Lung (tissue), 11 donors: ENCODE measurements at regions not wholly inside any gene's neighbourhood (a gene's known extent, or its start where the extent isn't known, plus 50 kb on each side); places are given as distances from the start of the nearest gene placed in this dataset.

Source experiments
- ATAC-seq: fragments of 200-7000 bp; cut with Tn5 transposase; one replicate; pipeline ENCODE4 v1.9.1; 2020; ENCODE audit warnings: moderate number of reproducible peaks; ENCODE audit not compliant: insufficient read depth, low FRiP score
- DNase-seq, 3 donors: peaks; one replicate each; pipeline ENCODE4 v3.0.0-alpha.2; 2013 to 2017
- H3K27ac ChIP-seq, 2 donors: one replicate each; pipeline ENCODE4 v1.5.1; 2013; ENCODE audit warnings: mild to moderate bottlenecking in 2 of 2, moderate library complexity in 2 of 2, control low read depth in 1 of 2, inconsistent platforms in 1 of 2, low read depth in 1 of 2, low read length in 1 of 2
- H3K27me3 ChIP-seq, 3 donors: one replicate each; pipeline ENCODE4 v1.5.1; 2013; ENCODE audit warnings: low read length in 2 of 3; ENCODE audit not compliant: control insufficient read depth in 3 of 3, insufficient read depth in 3 of 3
- H3K36me3 ChIP-seq, 4 donors: one replicate each; pipeline ENCODE4 v1.5.1; 2013; ENCODE audit warnings: low read length in 4 of 4, mild to moderate bottlenecking in 1 of 4, moderate library complexity in 1 of 4; ENCODE audit not compliant: control insufficient read depth in 4 of 4, insufficient read depth in 4 of 4
- H3K4me1 ChIP-seq, 5 donors: one replicate each; pipeline ENCODE4 v1.5.1; 2013; ENCODE audit warnings: low read length in 5 of 5, mild to moderate bottlenecking in 2 of 5, moderate library complexity in 1 of 5; ENCODE audit not compliant: control insufficient read depth in 5 of 5, insufficient read depth in 5 of 5
- H3K4me3 ChIP-seq: one replicate; pipeline ENCODE4 v1.5.1; 2013; ENCODE audit warnings: mild to moderate bottlenecking, control low read depth, moderate library complexity
- H3K9ac ChIP-seq, 2 donors: one replicate each; pipeline ENCODE4 v1.5.1; 2013; ENCODE audit warnings: low read length in 2 of 2, control low read depth in 1 of 2; ENCODE audit not compliant: insufficient read depth in 1 of 2
- H3K9me3 ChIP-seq, 4 donors: one replicate each; pipeline ENCODE4 v1.5.1; 2013; ENCODE audit warnings: low read length in 3 of 4, mild to moderate bottlenecking in 1 of 4, moderate library complexity in 1 of 4; ENCODE audit not compliant: control insufficient read depth in 4 of 4, insufficient read depth in 3 of 4
- CTCF ChIP-seq: IDR thresholded peaks from 2 replicates; pipeline ENCODE4 v1.5.1; 2012; ENCODE audit warnings: mild to moderate bottlenecking; ENCODE audit errors: control extremely low read depth, extremely low read depth
- WGBS, 2 donors: extraction: QIAGEN DNeasy Blood & Tissue Kit; methylation state at CpG; one replicate each; pipeline ENCODE4 v1.1.7; 2013; 5-methylcytosine and 5-hydroxymethylcytosine counted together
- donor health status: control.
- donor health status: control.
- donor health status: Bipolar disorder and iron deficiency.
- donor health status: healthy.
- donor health status: DM: yes; HTN: yes; CAD: no.

- H3K9ac ChIP-seq: no peak overlapping the region
- H3K9me3 ChIP-seq: peaks cover 0 to 5% (median 0%) of the 10 kb centered on the region in 4 donors
- DNase-seq: no peak
- no peak overlapping the region for H3K27ac ChIP-seq
- no peaks in the 10 kb centered on the region for H3K4me1 ChIP-seq
- no peaks in the 10 kb centered on the region for H3K27me3 ChIP-seq
- H3K36me3 ChIP-seq: no peaks in the 10 kb centered on the region
- no peak overlapping the region for H3K4me3 ChIP-seq
- 89 to 92% methylated on average over 1 of the region's 1 CpG for WGBS, 2 donors
- no peak for TF ChIP-seq CTCF
- no peak for ATAC-seq
Measured at GRCh38 chr6:100152201-100152600, 158.2 kb upstream of the MCHR2 start.

GRCh38 chr6:100144991-100145390 is 151.0 kb upstream of the MCHR2 start:
- no peak for TF ChIP-seq CTCF
- H3K4me3 ChIP-seq: no peak overlapping the region
- H3K9ac ChIP-seq: no peak overlapping the region
- WGBS, 2 donors: 87 to 91% methylated on average over 2 of the region's 2 CpGs
- DNase-seq (no peak), ATAC-seq (no peak)
- H3K9me3 ChIP-seq: no peaks in the 10 kb centered on the region
- no peaks in the 10 kb centered on the region for H3K27me3 ChIP-seq
- H3K36me3 ChIP-seq: no peaks in the 10 kb centered on the region
- H3K4me1 ChIP-seq: no peaks in the 10 kb centered on the region
- H3K27ac ChIP-seq: no peak overlapping the region

- Histone ChIP-seq H3K9ac (no peak overlapping the region), H3K27ac (no peak overlapping the region), H3K27me3 (no peaks in the 10 kb centered on the region), H3K4me1 (no peaks in the 10 kb centered on the region), H3K9me3 (peaks cover 0 to 2% (median 0%) of the 10 kb centered on the region in 4 donors), H3K36me3 (no peaks in the 10 kb centered on the region), H3K4me3 (no peak overlapping the region)
- ATAC-seq (no peak), DNase-seq (no peak)
- no peak for TF ChIP-seq CTCF
- 82 to 83% methylated on average over 4 of the region's 4 CpGs for WGBS, 2 donors
Measured at GRCh38 chr6:100138346-100139022, 144.5 kb upstream of the MCHR2 start.

- H3K9ac ChIP-seq: no peak overlapping the region
- H3K4me1 ChIP-seq: no peaks in the 10 kb centered on the region
- no peak for TF ChIP-seq CTCF
- peaks cover 0 to 2% (median 0%) of the 10 kb centered on the region in 4 donors for H3K9me3 ChIP-seq
- no peak for DNase-seq
- no peak overlapping the region for H3K4me3 ChIP-seq
- H3K36me3 ChIP-seq: no peaks in the 10 kb centered on the region
- H3K27ac ChIP-seq: no peak overlapping the region
- H3K27me3 ChIP-seq: no peaks in the 10 kb centered on the region
- 78 to 84% methylated on average over 2 of the region's 2 CpGs for WGBS, 2 donors
- no peak for ATAC-seq
Measured at GRCh38 chr6:100137759-100138158, 143.7 kb upstream of the MCHR2 start.
